Lower lobe of right lung (tissue), 2 donors: ENCODE measurements at regions not wholly inside any gene's neighbourhood (a gene's known extent, or its start where the extent isn't known, plus 50 kb on each side); places are given as distances from the start of the nearest gene placed in this dataset.

Experiments
- ATAC-seq, 2 donors: fragments of 200-7000 bp; cut with Tn5 transposase; one replicate each; pipeline ENCODE4 v1.9.1; 2020 to 2022; ENCODE audit warnings: mild to moderate bottlenecking in 2 of 2, moderate library complexity in 2 of 2
- DNase-seq: peaks from one replicate; pipeline ENCODE4 v3.0.0-alpha.2; 2020
- H3K27ac ChIP-seq: fragments of 200-600 bp; one replicate; pipeline ENCODE4 v1.8.0; 2022
- H3K27me3 ChIP-seq: fragments of 200-600 bp; one replicate; pipeline ENCODE4 v1.8.0; 2022; ENCODE audit warnings: low read depth
- H3K36me3 ChIP-seq: fragments of 200-600 bp; one replicate; pipeline ENCODE4 v1.8.0; 2022; ENCODE audit warnings: mild to moderate bottlenecking
- H3K4me1 ChIP-seq: fragments of 200-600 bp; one replicate; pipeline ENCODE4 v1.8.0; 2022
- H3K4me3 ChIP-seq: fragments of 200-600 bp; one replicate; pipeline ENCODE4 v1.8.0; 2022; ENCODE audit warnings: mild to moderate bottlenecking
- H3K9me3 ChIP-seq: fragments of 200-600 bp; one replicate; pipeline ENCODE4 v1.8.0; 2022
- intact Hi-C: fragments of 100-400 bp; cut with DNase I; formaldehyde crosslinking; loops from one replicate; pipeline ENCODE4 v1.11.0; 2022
- TF ChIP-seq, protein P1 (sequence below): fragments of 200-600 bp; IDR thresholded peaks from one replicate; pipeline ENCODE4 v1.8.0; 2022; ENCODE audit warnings: antibody characterized with exemption, mild to moderate bottlenecking
- donor health status: DM: no; HTN: yes; CAD: no; lungs with severe emphysema.

DNA sequence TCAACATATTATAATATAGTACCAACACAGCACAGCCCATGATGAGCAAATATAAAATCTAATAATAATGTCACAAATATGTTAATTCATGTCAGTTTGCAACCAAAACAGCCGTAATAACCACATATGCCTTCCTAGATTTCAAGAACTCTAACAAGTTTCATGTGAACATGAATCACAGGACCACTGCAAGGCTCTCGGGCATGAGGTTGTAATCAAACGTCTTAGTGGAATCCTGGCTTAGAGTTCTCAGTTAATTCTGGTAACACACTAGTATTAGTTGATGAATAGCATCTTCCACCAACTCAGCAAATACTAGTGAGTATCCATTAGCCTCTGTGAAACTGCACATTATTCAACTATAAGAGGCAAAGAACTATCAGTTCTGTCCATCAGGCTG is 379.3 kb upstream of the TENM3 start:
- TF ChIP-seq, protein P1, sequence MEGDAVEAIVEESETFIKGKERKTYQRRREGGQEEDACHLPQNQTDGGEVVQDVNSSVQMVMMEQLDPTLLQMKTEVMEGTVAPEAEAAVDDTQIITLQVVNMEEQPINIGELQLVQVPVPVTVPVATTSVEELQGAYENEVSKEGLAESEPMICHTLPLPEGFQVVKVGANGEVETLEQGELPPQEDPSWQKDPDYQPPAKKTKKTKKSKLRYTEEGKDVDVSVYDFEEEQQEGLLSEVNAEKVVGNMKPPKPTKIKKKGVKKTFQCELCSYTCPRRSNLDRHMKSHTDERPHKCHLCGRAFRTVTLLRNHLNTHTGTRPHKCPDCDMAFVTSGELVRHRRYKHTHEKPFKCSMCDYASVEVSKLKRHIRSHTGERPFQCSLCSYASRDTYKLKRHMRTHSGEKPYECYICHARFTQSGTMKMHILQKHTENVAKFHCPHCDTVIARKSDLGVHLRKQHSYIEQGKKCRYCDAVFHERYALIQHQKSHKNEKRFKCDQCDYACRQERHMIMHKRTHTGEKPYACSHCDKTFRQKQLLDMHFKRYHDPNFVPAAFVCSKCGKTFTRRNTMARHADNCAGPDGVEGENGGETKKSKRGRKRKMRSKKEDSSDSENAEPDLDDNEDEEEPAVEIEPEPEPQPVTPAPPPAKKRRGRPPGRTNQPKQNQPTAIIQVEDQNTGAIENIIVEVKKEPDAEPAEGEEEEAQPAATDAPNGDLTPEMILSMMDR, result no peak
- no peak for DNase-seq
- H3K36me3 ChIP-seq, result no peaks in the 10 kb centered on the region
- H3K27ac ChIP-seq, result no peak overlapping the region
- intact Hi-C loops, result no loop called here
- no peaks in the 10 kb centered on the region for H3K4me1 ChIP-seq
- no peaks in the 10 kb centered on the region for H3K27me3 ChIP-seq
- no peaks in the 10 kb centered on the region for H3K9me3 ChIP-seq
- H3K4me3 ChIP-seq, result no peak overlapping the region
- ATAC-seq, result no peak

DNA sequence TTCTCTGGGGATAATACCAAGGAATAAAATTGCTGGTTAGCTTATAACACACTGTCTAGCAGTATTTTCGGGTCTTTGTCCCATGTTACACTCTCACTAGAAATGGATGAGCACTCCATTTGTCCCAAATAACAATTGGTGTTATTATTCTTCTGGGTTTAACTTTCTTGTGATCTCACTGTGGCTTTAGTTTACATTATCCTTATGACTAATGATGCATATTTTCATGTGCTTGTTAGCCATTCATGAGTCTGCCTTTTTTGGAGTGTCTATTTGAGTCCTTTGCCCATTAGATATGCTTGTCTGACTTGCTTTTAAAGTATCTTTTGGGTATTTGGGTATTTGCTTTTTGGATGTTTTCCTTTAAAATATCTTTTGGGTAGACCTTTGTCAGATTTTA is 372.9 kb upstream of the TENM3 start:
- H3K36me3 ChIP-seq, result no peaks in the 10 kb centered on the region
- no peaks in the 10 kb centered on the region for H3K4me1 ChIP-seq
- TF ChIP-seq, protein P1, result no peak
- no peak overlapping the region for H3K4me3 ChIP-seq
- ATAC-seq (no peak), DNase-seq (no peak)
- intact Hi-C loops, result no loop called here
- H3K9me3 ChIP-seq, result no peaks in the 10 kb centered on the region
- no peak overlapping the region for H3K27ac ChIP-seq
- no peaks in the 10 kb centered on the region for H3K27me3 ChIP-seq

DNA sequence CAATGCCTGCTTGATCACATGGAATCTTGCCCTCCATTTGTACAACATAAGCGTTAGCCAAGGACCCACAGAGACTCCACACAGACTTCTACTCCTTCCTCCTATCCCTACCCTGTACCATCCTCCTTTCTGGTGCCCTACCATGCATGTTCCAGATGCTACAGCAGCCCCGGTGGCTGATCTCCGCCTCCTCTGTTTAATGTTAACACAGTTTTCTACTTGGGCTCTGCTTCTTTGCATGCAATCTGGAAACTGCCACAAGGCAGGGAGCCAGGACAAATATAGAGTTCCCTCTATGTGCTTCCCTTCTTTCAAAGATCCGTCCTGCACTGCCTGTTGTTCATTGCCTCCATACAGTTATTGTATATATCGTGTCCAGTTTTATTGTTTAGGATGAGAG is 368.6 kb upstream of the TENM3 start:
- no peak for ATAC-seq
- DNase-seq, result no peak
- Histone ChIP-seq H3K4me1 (no peaks in the 10 kb centered on the region), H3K36me3 (no peaks in the 10 kb centered on the region), H3K27me3 (no peaks in the 10 kb centered on the region), H3K9me3 (no peaks in the 10 kb centered on the region), H3K4me3 (no peak overlapping the region), H3K27ac (no peak overlapping the region)
- intact Hi-C loops, result no loop called here
- TF ChIP-seq, protein P1, result no peak

DNA sequence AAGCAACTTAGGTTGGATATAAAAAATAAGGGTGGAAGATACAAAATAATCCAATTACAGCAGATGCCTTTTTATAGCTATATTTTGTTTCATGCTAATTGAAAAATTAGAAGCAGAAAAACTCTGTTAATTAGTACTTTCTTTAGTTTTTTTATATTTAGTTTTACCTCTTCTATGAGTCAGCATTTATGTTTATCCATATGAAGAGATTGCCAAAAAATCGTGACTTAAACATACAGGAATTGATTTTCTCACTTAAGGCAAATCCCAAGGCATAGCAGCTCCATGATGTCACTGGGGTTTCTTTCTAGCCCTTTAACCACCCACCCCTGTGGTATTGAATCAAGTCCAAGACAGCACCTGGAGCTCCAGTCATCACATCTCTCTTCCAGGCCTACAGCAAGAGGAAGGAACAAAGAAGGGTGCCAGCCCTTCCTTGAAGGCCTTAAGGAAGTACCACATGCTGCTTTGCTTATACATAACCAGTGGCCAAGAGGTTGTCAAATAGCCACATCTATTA is 365.8 kb upstream of the TENM3 start:
- intact Hi-C loops, result no loop called here
- Histone ChIP-seq H3K27me3 (no peaks in the 10 kb centered on the region), H3K9me3 (no peaks in the 10 kb centered on the region), H3K27ac (no peak overlapping the region), H3K36me3 (no peaks in the 10 kb centered on the region), H3K4me3 (no peak overlapping the region), H3K4me1 (no peaks in the 10 kb centered on the region)
- DNase-seq, result no peak
- TF ChIP-seq, protein P1, result no peak
- no peak for ATAC-seq

DNA sequence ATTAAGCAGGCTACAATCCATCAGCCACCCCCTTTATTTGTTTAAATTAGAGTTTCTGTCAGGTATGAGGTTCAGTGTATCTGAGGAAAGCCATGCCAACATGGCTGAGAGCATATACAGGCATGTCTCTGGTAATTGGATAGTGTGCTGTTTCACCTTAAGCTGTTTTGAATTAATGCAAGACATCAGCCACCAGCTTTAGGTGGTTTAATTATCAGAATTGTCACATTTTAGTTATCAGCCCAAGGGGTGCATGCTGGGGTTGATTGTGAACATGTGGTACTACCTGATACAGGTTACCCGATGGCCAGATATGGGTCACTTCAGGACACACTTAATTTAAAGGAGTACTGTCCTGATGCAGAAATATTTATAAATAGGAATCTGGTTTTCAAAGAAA is 353.2 kb upstream of the TENM3 start:
- no peak for ATAC-seq
- H3K27ac ChIP-seq, result no peak overlapping the region
- intact Hi-C loops, result no loop called here

More for the DNA sequence above, 353.2 kb upstream of the TENM3 start:
- Histone ChIP-seq H3K4me1 (no peaks in the 10 kb centered on the region), H3K9me3 (no peaks in the 10 kb centered on the region), H3K27me3 (no peaks in the 10 kb centered on the region), H3K4me3 (no peak overlapping the region), H3K36me3 (no peaks in the 10 kb centered on the region)
- TF ChIP-seq, protein P1, result no peak
- DNase-seq, result no peak
